ENCODE measurements at regions not wholly inside any gene's neighbourhood (a gene's known extent, or its start where the extent isn't known, plus 50 kb on each side); places are given as distances from the start of the nearest gene placed in this dataset.

DNA sequence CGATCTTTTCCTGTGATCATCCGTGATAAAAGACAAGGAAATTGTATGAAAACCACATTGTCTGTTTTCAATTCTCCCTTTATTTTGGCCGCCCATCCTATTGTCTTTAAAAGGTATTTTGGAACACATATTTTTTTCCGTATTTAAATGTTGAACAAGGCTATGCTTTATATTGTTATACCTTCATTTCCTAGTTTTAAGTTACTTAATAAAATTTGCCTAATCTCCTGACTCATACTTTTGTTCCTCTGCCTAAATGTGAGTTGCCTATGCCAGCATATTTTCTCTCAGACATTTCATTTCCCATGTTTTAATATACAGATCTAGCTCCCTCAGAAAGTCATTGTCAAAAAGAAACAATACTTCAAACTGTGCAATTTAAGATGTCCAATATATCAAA, 104.2 kb downstream of the SLITRK6 start:
- ATAC-seq = no peak
- Mint-ChIP-seq H3K4me3 (no peak overlapping the region), H3K36me3 (ENCODE audit: low read depth) (no peaks in the 10 kb centered on the region), H3K27ac (no peak overlapping the region), H3K27me3 (no peaks in the 10 kb centered on the region), H3K4me1 (no peaks in the 10 kb centered on the region), H3K9me3 (peaks cover 16% of the 10 kb centered on the region)
- no peak for DNase-seq

DNA sequence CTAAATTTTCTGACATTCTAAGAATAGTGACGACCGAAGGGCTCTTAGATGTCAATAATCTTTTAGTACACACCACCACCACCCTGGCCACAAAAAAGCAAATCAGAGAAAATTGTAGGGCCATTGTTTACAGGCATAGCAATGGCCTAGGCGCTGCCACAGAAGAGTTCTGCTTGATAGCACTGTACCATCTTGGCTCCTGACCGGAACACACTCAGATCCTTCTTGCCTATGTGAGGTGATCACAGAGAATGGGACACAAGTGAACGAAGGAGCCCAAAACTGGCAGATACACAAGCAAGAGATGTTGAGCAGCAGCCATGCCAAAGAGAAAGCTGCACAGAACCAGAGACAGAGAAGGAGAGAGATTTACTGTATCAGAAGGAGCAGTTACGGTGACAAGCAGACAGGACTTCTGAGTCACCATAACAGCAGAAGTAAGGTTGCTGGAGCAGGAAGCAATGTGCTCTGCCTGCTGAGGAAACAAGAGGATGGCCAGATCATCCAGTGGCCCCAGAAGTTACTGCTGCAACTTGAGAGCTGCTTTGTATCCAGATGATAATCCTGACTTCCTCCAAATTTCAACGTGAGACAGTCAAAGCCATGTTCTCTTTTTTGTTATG, 105.2 kb downstream of the SLITRK6 start:
- H3K27me3 Mint-ChIP-seq = no peaks in the 10 kb centered on the region
- no peak overlapping the region for H3K4me3 Mint-ChIP-seq
- no peaks in the 10 kb centered on the region for H3K36me3 Mint-ChIP-seq (ENCODE audit: low read depth)
- no peaks in the 10 kb centered on the region for H3K4me1 Mint-ChIP-seq
- no peak overlapping the region for H3K27ac Mint-ChIP-seq
- H3K9me3 Mint-ChIP-seq = peaks cover 13% of the 10 kb centered on the region
- DNase-seq = no peak
- ATAC-seq = no peak

DNA sequence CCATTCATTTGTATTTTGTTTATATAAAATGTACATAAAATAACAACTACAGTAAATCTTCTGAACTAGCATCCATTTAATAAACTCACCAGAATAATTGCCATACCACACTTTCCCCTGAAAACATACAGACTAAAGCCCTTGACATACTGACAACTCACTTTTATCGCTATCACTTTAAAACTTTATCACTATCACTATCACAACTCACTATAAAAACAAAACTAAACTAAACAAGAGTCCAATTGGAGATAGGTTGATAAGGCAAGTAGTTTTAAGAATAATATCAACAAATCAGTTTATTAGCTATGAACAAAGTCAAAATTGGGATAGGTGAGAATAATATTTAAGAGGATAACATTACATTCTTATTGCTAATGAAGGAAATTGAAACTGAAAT, 108.9 kb downstream of the SLITRK6 start:
- ATAC-seq = no peak
- Mint-ChIP-seq H3K4me3 (no peak overlapping the region), H3K27ac (no peak overlapping the region), H3K27me3 (no peaks in the 10 kb centered on the region), H3K9me3 (peaks cover 12% of the 10 kb centered on the region), H3K36me3 (ENCODE audit: low read depth) (no peaks in the 10 kb centered on the region), H3K4me1 (no peaks in the 10 kb centered on the region)
- DNase-seq = no peak

DNA sequence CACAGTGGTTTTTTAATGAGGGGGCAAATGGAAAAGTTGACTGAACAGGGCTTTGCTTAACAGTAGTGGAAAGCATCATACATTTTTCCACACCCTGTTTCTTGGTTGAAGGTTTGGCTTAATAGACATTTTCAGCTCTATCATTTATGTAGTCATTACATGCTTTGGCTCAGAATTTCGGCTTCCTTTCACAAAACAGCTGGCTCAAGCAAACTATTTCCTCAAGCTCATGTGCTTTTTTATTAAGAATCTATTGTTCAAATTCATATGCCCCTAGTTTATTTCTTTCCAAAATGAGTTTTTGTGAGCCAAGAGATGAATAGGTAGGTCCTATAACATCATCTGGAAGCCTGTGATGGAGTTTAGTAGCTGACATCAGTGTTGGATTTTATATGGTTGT, 113.8 kb downstream of the SLITRK6 start:
- no peak for ATAC-seq
- DNase-seq = no peak
- H3K27me3 Mint-ChIP-seq = no peaks in the 10 kb centered on the region
- no peak overlapping the region for H3K27ac Mint-ChIP-seq
- no peaks in the 10 kb centered on the region for H3K4me1 Mint-ChIP-seq
- peaks cover 9% of the 10 kb centered on the region for H3K9me3 Mint-ChIP-seq
- no peak overlapping the region for H3K4me3 Mint-ChIP-seq
- no peaks in the 10 kb centered on the region for H3K36me3 Mint-ChIP-seq (ENCODE audit: low read depth)

DNA sequence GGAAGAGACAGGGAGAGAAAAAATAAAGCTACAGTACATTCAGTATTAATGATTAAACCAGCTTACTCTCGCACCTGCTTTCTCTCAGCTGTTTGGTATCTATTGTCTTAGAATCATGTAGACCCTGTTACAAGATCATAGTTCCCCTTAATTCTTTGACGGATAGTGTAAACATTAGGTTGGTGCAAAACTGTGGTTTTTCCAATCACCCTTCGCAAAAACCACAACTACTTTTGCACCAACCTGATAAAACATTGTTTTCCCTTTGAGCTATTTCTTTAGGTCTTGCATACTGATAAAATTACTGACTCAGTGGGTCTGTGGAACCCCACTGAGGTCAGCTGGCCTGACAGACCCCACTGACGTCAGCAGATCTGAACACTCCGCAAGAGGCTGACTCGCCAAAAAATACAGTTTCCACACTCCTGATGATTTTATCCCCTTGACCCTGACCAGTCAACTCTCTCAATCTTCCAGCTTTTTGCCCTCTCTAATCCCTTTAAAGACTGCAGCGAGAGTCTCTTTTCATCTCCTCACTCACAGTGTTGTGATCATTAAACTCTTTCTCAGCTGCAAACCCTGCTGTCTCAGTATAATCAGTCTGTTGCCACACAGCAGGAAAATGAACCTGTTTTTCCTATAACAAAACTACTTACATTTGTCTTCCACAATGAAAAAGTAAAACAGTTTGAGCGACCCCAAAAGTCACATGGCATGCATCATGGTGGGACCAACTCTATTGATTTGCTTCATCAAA, 123.9 kb downstream of the SLITRK6 start:
- ATAC-seq = no peak
- no peak overlapping the region for H3K27ac Mint-ChIP-seq

DNA sequence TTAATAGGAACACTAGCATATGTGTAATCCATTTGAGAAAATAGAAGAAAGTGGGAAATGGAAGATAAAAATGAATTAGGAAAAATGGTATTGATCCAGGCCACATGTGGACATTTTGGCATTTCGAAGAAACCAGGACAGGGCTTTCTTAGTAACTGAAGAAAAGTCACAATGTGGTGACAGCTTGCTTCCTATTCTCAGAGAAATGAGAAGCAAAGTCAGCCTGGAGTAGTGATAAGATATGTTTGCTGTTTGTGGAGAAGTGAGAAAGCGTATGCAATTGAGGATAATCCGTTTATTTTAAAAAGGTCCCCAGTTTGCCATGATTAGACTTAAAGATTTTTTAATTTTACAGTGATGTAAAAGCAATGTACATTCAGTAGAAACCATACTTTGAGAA, 127.9 kb downstream of the SLITRK6 start:
- Mint-ChIP-seq H3K27me3 (no peaks in the 10 kb centered on the region), H3K4me3 (no peak overlapping the region), H3K9me3 (peaks cover 18% of the 10 kb centered on the region), H3K4me1 (no peaks in the 10 kb centered on the region), H3K27ac (no peak overlapping the region), H3K36me3 (ENCODE audit: low read depth) (no peaks in the 10 kb centered on the region)
- no peak for DNase-seq
- ATAC-seq = no peak

More for the DNA sequence above, 123.9 kb downstream of the SLITRK6 start:
- Mint-ChIP-seq H3K4me3 (no peak overlapping the region), H3K36me3 (ENCODE audit: low read depth) (no peaks in the 10 kb centered on the region), H3K9me3 (peaks cover 23% of the 10 kb centered on the region), H3K27me3 (no peaks in the 10 kb centered on the region), H3K4me1 (no peaks in the 10 kb centered on the region)
- DNase-seq = no peak

DNA sequence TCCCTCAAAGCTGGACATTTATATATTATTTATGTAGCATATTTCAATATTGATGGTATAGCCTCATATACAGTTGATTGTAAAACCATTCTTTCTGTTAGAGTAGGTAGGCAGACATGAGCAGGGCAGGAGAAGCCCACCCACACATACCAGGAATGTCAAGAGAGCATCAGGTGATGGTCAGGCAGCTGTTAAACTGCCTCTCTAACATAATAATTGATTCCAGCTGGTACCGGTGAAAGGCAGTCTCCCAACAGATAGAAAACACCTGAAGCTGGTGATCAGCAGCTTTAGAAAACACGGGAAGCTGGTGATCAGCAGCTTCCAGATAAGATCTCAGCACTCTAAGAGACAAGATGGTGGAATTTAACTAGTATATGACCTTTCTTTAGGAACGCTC, 132.9 kb downstream of the SLITRK6 start:
- no peak for DNase-seq
- Mint-ChIP-seq H3K36me3 (ENCODE audit: low read depth) (no peaks in the 10 kb centered on the region), H3K27me3 (no peaks in the 10 kb centered on the region), H3K4me1 (no peaks in the 10 kb centered on the region), H3K27ac (no peak overlapping the region), H3K9me3 (peaks cover 10% of the 10 kb centered on the region), H3K4me3 (no peak overlapping the region)
- no peak for ATAC-seq

DNA sequence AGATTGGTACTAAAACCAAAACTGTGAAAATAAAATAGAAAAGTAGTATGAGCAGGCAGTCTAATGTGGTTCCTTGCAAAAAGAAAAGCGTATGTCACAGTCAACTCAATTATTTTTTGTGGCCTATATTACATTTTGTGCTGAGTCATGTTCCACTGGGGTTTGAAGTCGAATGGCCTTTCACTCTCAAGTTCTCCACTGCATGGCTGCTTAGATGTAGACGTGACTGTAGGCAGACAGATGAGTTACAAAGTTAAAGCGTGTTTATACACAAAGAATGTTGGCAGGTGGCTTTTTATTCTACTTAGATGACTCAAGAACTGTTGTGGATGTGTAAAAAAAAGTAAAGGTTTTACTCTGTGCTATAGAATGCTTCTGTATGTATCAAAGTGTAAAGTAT, 133.9 kb downstream of the SLITRK6 start:
- no peaks in the 10 kb centered on the region for H3K4me1 Mint-ChIP-seq
- H3K36me3 Mint-ChIP-seq (ENCODE audit: low read depth) = no peaks in the 10 kb centered on the region
- H3K27me3 Mint-ChIP-seq = no peaks in the 10 kb centered on the region
- H3K9me3 Mint-ChIP-seq = peaks cover 10% of the 10 kb centered on the region
- ATAC-seq = no peak
- DNase-seq = no peak
- H3K27ac Mint-ChIP-seq = no peak overlapping the region
- no peak overlapping the region for H3K4me3 Mint-ChIP-seq

DNA sequence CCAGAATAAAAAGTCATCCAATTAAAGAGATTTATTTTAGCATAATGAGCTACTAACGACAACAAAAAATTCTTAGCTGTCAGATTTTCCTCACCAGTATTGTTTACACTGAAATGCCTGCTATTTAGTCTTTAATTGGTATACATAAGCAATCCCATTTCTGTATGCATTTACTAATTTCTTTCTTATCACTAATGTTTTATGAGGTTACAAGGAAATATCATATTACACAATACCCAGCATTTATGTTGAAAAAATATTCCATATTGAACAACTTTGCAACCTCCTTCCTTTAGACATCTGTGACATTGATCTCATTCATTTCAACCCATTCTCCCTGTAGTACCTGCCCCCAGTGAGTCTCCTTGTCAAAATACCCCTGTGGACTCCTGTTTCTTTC, 135.4 kb downstream of the SLITRK6 start:
- no peaks in the 10 kb centered on the region for H3K27me3 Mint-ChIP-seq
- no peak overlapping the region for H3K27ac Mint-ChIP-seq
- no peak for DNase-seq
- H3K4me3 Mint-ChIP-seq = no peak overlapping the region
- H3K9me3 Mint-ChIP-seq = peaks cover 8% of the 10 kb centered on the region
- H3K4me1 Mint-ChIP-seq = no peaks in the 10 kb centered on the region
- no peaks in the 10 kb centered on the region for H3K36me3 Mint-ChIP-seq (ENCODE audit: low read depth)
- ATAC-seq = no peak

DNA sequence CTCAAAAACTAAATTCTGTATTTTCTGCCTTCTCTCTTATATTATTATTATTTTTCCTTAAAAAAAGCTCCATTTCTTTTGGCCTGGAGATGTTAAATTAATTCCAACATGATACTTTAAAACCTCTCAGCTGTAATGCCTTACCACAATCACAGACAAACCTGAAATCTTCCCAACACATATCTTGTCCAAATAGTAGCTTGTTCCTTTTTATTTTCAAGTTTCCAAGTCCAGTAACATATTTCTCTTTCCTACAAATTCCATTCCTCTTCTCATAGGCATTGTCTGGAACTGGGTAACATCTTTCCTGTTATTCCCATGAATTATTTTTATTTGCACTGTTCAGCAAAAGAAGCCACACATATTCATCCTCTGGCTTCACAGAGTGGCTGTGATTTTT, 137.0 kb downstream of the SLITRK6 start:
- no peak overlapping the region for H3K4me3 Mint-ChIP-seq
- ATAC-seq (no peak), DNase-seq (no peak)
- peaks cover 5% of the 10 kb centered on the region for H3K9me3 Mint-ChIP-seq
- no peak overlapping the region for H3K27ac Mint-ChIP-seq
- no peaks in the 10 kb centered on the region for H3K36me3 Mint-ChIP-seq (ENCODE audit: low read depth)
- no peaks in the 10 kb centered on the region for H3K4me1 Mint-ChIP-seq
- no peaks in the 10 kb centered on the region for H3K27me3 Mint-ChIP-seq

DNA sequence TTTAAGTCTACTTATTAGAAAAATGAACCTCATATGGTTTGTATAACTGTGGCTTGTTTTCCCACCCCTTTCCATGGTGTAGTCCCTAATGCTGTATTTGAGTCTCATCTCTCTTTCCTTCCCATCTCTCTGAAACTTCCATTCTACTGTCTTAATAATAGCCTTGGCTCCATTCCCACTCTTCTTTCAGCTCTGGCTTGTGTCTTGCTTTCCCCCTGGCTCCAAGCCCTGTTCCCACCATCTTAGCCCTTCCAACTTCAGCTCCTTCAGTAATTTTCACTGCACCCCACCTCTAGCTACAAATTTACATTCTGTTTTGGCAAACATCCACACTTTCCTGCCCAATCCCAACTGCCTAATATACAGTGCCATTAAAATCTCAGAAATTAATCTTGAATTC, 137.5 kb downstream of the SLITRK6 start:
- DNase-seq (no peak), ATAC-seq (no peak)
- Mint-ChIP-seq H3K36me3 (ENCODE audit: low read depth) (no peaks in the 10 kb centered on the region), H3K27me3 (no peaks in the 10 kb centered on the region), H3K27ac (no peak overlapping the region), H3K4me1 (no peaks in the 10 kb centered on the region), H3K4me3 (no peak overlapping the region), H3K9me3 (peaks cover 5% of the 10 kb centered on the region)

DNA sequence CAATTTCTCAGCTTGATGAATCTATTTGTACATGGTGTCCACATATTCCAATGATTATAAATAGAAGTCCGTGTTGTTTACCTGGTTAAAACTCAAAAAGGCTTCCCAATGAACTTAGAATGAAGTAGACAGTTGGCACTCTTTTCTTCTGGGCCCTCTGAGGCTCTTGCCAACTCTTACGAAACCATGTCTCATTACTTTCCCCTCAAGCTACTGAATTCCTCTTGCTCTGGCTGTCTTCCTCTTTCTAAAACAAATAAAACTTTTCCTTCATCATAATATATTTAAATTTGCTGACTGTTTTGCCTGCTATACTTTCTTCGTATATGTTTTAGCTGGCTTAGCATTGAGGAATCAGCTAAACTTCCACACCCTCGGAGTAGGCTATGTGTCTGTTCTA, 139.7 kb downstream of the SLITRK6 start:
- ATAC-seq (no peak), DNase-seq (no peak)
- H3K27me3 Mint-ChIP-seq = no peaks in the 10 kb centered on the region
- no peak overlapping the region for H3K4me3 Mint-ChIP-seq
- no peak overlapping the region for H3K27ac Mint-ChIP-seq
- peaks cover 5% of the 10 kb centered on the region for H3K9me3 Mint-ChIP-seq
- no peaks in the 10 kb centered on the region for H3K36me3 Mint-ChIP-seq (ENCODE audit: low read depth)
- no peaks in the 10 kb centered on the region for H3K4me1 Mint-ChIP-seq

DNA sequence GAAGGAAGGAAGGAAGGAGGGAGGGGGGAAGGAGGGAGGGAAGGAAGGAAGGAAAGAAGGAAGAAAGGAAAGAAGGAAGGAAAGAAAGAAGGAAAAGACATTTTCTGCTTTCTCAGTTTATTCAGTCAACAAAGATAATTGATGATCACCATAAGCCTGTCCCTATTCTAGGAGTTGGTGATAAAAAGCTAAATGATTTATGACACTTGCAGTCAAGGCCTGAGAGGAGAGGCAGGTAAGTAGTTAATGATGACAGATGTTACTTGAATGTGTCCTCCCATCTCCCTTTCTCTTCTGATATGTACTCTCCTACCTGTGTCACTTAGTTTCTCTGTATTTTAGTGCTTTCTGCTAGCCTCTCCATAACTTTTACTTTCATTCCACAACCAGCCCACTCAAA, 141.3 kb downstream of the SLITRK6 start:
- Mint-ChIP-seq H3K27me3 (no peaks in the 10 kb centered on the region), H3K9me3 (peaks cover 12% of the 10 kb centered on the region), H3K4me3 (no peak overlapping the region), H3K4me1 (no peaks in the 10 kb centered on the region), H3K27ac (no peak overlapping the region), H3K36me3 (ENCODE audit: low read depth) (no peaks in the 10 kb centered on the region)
- no peak for DNase-seq
- ATAC-seq = no peak

DNA sequence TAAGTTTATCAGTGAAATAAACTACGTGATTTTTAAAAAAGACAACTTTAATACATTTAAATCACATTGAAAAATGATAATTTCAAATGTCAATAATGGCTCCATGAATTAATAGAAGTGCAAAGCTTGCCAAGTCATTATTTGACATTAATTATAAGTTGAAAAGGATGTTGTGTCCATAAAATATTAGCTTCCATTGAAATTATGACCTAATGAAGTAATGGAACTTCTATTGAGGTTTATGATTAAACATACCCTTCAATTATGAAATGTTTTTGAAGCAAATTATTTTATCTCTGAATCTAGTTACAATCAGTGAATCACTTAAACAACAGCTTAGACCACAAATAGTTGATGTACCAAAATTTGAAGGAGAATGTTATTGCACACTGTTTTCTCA, 144.2 kb downstream of the SLITRK6 start:
- Mint-ChIP-seq H3K27me3 (no peaks in the 10 kb centered on the region), H3K4me3 (no peak overlapping the region), H3K27ac (no peak overlapping the region), H3K36me3 (ENCODE audit: low read depth) (no peaks in the 10 kb centered on the region), H3K9me3 (peaks cover 13% of the 10 kb centered on the region), H3K4me1 (no peaks in the 10 kb centered on the region)
- ATAC-seq (no peak), DNase-seq (no peak)

DNA sequence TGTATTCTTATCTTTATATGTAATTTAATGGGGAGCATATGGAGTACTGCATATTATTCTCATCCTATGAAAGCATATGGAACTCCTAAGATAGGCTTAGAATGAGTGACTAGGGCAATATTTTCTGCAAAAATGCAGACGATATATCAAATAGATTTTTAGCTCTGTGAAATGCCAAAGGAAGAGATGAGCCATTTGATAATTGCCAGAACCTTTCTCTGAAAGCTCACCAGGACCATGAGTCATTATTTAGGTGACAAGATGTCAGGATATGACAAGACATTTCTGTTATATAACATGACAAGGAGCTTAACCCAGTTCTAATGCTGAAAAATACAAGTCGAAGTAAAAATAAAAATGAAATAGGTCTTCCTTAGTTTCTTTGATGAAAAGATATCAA, 145.0 kb downstream of the SLITRK6 start:
- peaks cover 13% of the 10 kb centered on the region for H3K9me3 Mint-ChIP-seq
- ATAC-seq = no peak
- H3K27me3 Mint-ChIP-seq = no peaks in the 10 kb centered on the region
- no peaks in the 10 kb centered on the region for H3K36me3 Mint-ChIP-seq (ENCODE audit: low read depth)
- H3K27ac Mint-ChIP-seq = no peak overlapping the region
- no peaks in the 10 kb centered on the region for H3K4me1 Mint-ChIP-seq
- DNase-seq = no peak
- no peak overlapping the region for H3K4me3 Mint-ChIP-seq

DNA sequence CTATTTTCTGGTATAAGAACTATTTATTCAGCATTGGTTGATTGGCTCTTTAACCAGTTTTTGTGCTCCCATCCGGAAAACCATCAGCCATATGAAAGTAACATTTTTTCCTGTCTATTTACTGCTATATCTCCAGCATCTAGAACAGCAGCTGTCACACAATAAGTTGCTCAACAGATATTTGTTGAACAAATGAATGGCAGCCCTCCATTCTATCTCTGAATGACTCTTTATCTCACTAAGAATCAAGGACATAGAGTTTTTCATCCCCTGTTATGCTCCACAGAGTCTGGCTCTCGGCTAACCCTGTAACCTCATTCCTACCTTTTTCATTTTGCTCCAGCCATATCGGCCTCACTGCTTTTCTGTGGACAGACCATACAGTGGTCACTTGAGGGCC, 145.5 kb downstream of the SLITRK6 start:
- Mint-ChIP-seq H3K36me3 (ENCODE audit: low read depth) (no peaks in the 10 kb centered on the region), H3K4me3 (no peak overlapping the region), H3K4me1 (no peaks in the 10 kb centered on the region), H3K9me3 (peaks cover 13% of the 10 kb centered on the region), H3K27ac (no peak overlapping the region), H3K27me3 (no peaks in the 10 kb centered on the region)
- no peak for ATAC-seq
- DNase-seq = no peak
